KMS-11 (cell line): ENCODE measurements at regions not wholly inside any gene's neighbourhood (a gene's known extent, or its start where the extent isn't known, plus 50 kb on each side); places are given as distances from the start of the nearest gene placed in this dataset.

Source experiments
- H2AFZ ChIP-seq: fragments of 200-600 bp; sonication (generic); 2 replicates; pipeline ENCODE4 v1.6.1; 2016; ENCODE audit warnings: antibody characterized with exemption, mixed run types, low read depth
- H3K27ac ChIP-seq: fragments of 200-600 bp; sonication (generic); 2 replicates; pipeline ENCODE4 v1.6.1; 2016; ENCODE audit warnings: mild to moderate bottlenecking, mixed run types
- H3K27me3 ChIP-seq: fragments of 200-600 bp; sonication (generic); 2 replicates; pipeline ENCODE4 v1.6.1; 2017; ENCODE audit warnings: mild to moderate bottlenecking, low read depth, mixed run types, moderate library complexity; ENCODE audit not compliant: insufficient read depth
- H3K36me3 ChIP-seq: fragments of 200-600 bp; sonication (generic); 2 replicates; pipeline ENCODE4 v1.6.1; 2017; ENCODE audit warnings: mild to moderate bottlenecking, mixed run types; ENCODE audit not compliant: insufficient read depth
- H3K4me1 ChIP-seq: fragments of 200-600 bp; sonication (generic); 2 replicates; pipeline ENCODE4 v1.6.1; 2016; ENCODE audit warnings: mild to moderate bottlenecking, low read depth, mixed run types; ENCODE audit not compliant: poor library complexity, severe bottlenecking
- H3K4me2 ChIP-seq: fragments of 200-600 bp; sonication (generic); 2 replicates; pipeline ENCODE4 v1.7.0; 2016; ENCODE audit warnings: mild to moderate bottlenecking, mixed run types
- H3K4me3 ChIP-seq: fragments of 200-600 bp; sonication (generic); IDR thresholded peaks from 2 replicates; pipeline ENCODE4 v1.6.1; 2017; ENCODE audit warnings: low read depth, low read length, mixed read lengths; ENCODE audit not compliant: insufficient read depth
- H3K79me2 ChIP-seq: fragments of 200-600 bp; sonication (generic); 2 replicates; pipeline ENCODE4 v1.6.1; 2016; ENCODE audit warnings: low read depth, mixed run types; ENCODE audit not compliant: insufficient read depth
- H3K9ac ChIP-seq: fragments of 200-600 bp; sonication (generic); 2 replicates; pipeline ENCODE4 v1.6.1; 2016; ENCODE audit warnings: mild to moderate bottlenecking, mixed run types
- H4K20me1 ChIP-seq: fragments of 200-600 bp; sonication (generic); 2 replicates; pipeline ENCODE4 v1.6.1; 2016; ENCODE audit warnings: mild to moderate bottlenecking, mixed run types; ENCODE audit not compliant: insufficient read depth
- TF ChIP-seq, protein P1 (sequence below): fragments of 200-600 bp; sonication (generic); conservative IDR thresholded peaks from 2 replicates; pipeline ENCODE4 v1.6.1; 2017; ENCODE audit warnings: low read depth, mild to moderate bottlenecking, antibody characterized with exemption, low read length, moderate library complexity, mixed read lengths

- H3K27me3 ChIP-seq = no peaks in the 10 kb centered on the region
- H3K36me3 ChIP-seq = no peaks in the 10 kb centered on the region
- H3K4me2 ChIP-seq = no peak overlapping the region
- H3K4me3 ChIP-seq = no peak overlapping the region
- no peak overlapping the region for H2AFZ ChIP-seq
- TF ChIP-seq, protein P1, sequence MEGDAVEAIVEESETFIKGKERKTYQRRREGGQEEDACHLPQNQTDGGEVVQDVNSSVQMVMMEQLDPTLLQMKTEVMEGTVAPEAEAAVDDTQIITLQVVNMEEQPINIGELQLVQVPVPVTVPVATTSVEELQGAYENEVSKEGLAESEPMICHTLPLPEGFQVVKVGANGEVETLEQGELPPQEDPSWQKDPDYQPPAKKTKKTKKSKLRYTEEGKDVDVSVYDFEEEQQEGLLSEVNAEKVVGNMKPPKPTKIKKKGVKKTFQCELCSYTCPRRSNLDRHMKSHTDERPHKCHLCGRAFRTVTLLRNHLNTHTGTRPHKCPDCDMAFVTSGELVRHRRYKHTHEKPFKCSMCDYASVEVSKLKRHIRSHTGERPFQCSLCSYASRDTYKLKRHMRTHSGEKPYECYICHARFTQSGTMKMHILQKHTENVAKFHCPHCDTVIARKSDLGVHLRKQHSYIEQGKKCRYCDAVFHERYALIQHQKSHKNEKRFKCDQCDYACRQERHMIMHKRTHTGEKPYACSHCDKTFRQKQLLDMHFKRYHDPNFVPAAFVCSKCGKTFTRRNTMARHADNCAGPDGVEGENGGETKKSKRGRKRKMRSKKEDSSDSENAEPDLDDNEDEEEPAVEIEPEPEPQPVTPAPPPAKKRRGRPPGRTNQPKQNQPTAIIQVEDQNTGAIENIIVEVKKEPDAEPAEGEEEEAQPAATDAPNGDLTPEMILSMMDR = no peak
- no peaks in the 10 kb centered on the region for H3K79me2 ChIP-seq
- no peak overlapping the region for H3K27ac ChIP-seq
- no peaks in the 10 kb centered on the region for H4K20me1 ChIP-seq
- H3K9ac ChIP-seq = no peak overlapping the region
- no peaks in the 10 kb centered on the region for H3K4me1 ChIP-seq
Measured at GRCh38 chr12:78799649-78800048, 64.9 kb upstream of the SYT1 start.

- Histone ChIP-seq H3K36me3 (no peaks in the 10 kb centered on the region), H3K27me3 (no peaks in the 10 kb centered on the region), H3K4me3 (no peak overlapping the region), H2AFZ (no peak overlapping the region), H3K27ac (no peak overlapping the region), H3K4me1 (no peaks in the 10 kb centered on the region), H3K79me2 (no peaks in the 10 kb centered on the region), H3K9ac (no peak overlapping the region), H4K20me1 (no peaks in the 10 kb centered on the region), H3K4me2 (no peak overlapping the region)
- TF ChIP-seq, protein P1 = no peak
Measured at GRCh38 chr12:78802593-78802992, 62.0 kb upstream of the SYT1 start.

GRCh38 chr12:78804262-78804661, 60.3 kb upstream of the SYT1 start:
- TF ChIP-seq, protein P1 = no peak
- no peak overlapping the region for H2AFZ ChIP-seq
- H3K36me3 ChIP-seq = no peaks in the 10 kb centered on the region
- H3K4me3 ChIP-seq = no peak overlapping the region
- no peaks in the 10 kb centered on the region for H3K27me3 ChIP-seq
- H3K4me1 ChIP-seq = no peaks in the 10 kb centered on the region
- H3K9ac ChIP-seq = no peak overlapping the region
- no peaks in the 10 kb centered on the region for H4K20me1 ChIP-seq
- no peak overlapping the region for H3K4me2 ChIP-seq
- H3K27ac ChIP-seq = no peak overlapping the region
- no peaks in the 10 kb centered on the region for H3K79me2 ChIP-seq
